ENCODE measurements at regions not wholly inside any gene's neighbourhood (a gene's known extent, or its start where the extent isn't known, plus 50 kb on each side); places are given as distances from the start of the nearest gene placed in this dataset.

DNA sequence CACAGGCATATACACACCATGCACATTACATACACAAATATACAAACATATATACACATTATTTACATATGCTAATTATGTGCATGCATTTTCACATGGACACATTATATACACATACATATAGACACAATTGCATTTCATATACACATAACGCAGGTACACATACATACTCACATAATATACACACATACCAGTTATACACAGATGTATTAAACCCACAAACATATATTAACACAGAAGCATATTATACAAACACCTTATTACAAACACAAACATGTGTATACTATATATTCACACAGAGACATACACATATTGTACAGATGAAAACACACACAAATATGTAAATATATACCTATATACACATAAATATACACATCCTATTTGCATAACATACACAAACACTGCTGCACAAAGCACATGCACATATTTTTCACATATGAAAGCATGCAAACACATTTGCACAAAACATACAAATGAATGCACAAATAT lies 140.2 kb downstream of the VEGFA start:
- Histone ChIP-seq H3K27ac (no peak overlapping the region), H3K36me3 (ENCODE audit: insufficient read depth in 1 of 2, low read depth in 1 of 2) (no peaks in the 10 kb centered on the region), H3K27me3 (ENCODE audit: insufficient read depth in 3 of 3, low read length in 2 of 3) (no peaks in the 10 kb centered on the region), H3K9me3 (no peaks in the 10 kb centered on the region), H3K4me1 (no peaks in the 10 kb centered on the region), H3K4me3 (no peak overlapping the region)
- DNase-seq = no peak
- intact Hi-C loops (cut with DNase I) = no loop called here
- no peak for ATAC-seq
- TF ChIP-seq CTCF (IDR thresholded peaks at IDR 0.05) = no peak
- WGBS, 3 donors = 89 to 98% (median 97%) methylated on average over 1 of the region's 1 CpG

- Histone ChIP-seq H3K27me3 (ENCODE audit: insufficient read depth in 3 of 3, low read length in 2 of 3) (no peaks in the 10 kb centered on the region), H3K9me3 (no peaks in the 10 kb centered on the region), H3K4me1 (no peaks in the 10 kb centered on the region), H3K36me3 (ENCODE audit: insufficient read depth in 1 of 2, low read depth in 1 of 2) (no peaks in the 10 kb centered on the region), H3K4me3 (no peak overlapping the region), H3K27ac (no peak overlapping the region)
- 42 to 56% (median 46%) methylated on average over 7 of the region's 7 CpGs for WGBS, 3 donors
- intact Hi-C loops (cut with DNase I) = no loop called here
- peak; percentile 51 to 76 (median 66) for ATAC-seq
- no peak for TF ChIP-seq CTCF (IDR thresholded peaks at IDR 0.05)
- DNase-seq = peak in 1 of 2 donors; percentile 55
Measured at GRCh38 chr6:43909474-43910148, 139.6 kb downstream of the VEGFA start.

GRCh38 chr6:43907789-43908472 lies 137.9 kb downstream of the VEGFA start:
- Histone ChIP-seq H3K27me3 (ENCODE audit: insufficient read depth in 3 of 3, low read length in 2 of 3) (no peaks in the 10 kb centered on the region), H3K27ac (no peak overlapping the region), H3K9me3 (no peaks in the 10 kb centered on the region), H3K4me3 (no peak overlapping the region), H3K36me3 (ENCODE audit: insufficient read depth in 1 of 2, low read depth in 1 of 2) (no peaks in the 10 kb centered on the region), H3K4me1 (no peaks in the 10 kb centered on the region)
- DNase-seq = peak in 1 of 2 donors; percentile 33
- no peak for ATAC-seq
- intact Hi-C loops (cut with DNase I) = no loop called here
- WGBS, 3 donors = 19 to 30% (median 29%) methylated on average over 4 of the region's 4 CpGs
- TF ChIP-seq CTCF (IDR thresholded peaks at IDR 0.05) = no peak

GRCh38 chr6:43907312-43907711 lies 137.3 kb downstream of the VEGFA start:
- ATAC-seq (no peak), DNase-seq (no peak)
- Histone ChIP-seq H3K4me1 (no peaks in the 10 kb centered on the region), H3K27me3 (ENCODE audit: insufficient read depth in 3 of 3, low read length in 2 of 3) (no peaks in the 10 kb centered on the region), H3K9me3 (no peaks in the 10 kb centered on the region), H3K4me3 (no peak overlapping the region), H3K27ac (no peak overlapping the region), H3K36me3 (ENCODE audit: insufficient read depth in 1 of 2, low read depth in 1 of 2) (no peaks in the 10 kb centered on the region)
- intact Hi-C loops (cut with DNase I) = no loop called here
- no peak for TF ChIP-seq CTCF (IDR thresholded peaks at IDR 0.05)
- 89 to 96% (median 96%) methylated on average over 2 of the region's 2 CpGs for WGBS, 3 donors
